ENCODE measurements at regions not wholly inside any gene's neighbourhood (a gene's known extent, or its start where the extent isn't known, plus 50 kb on each side); places are given as distances from the start of the nearest gene placed in this dataset.

DNA sequence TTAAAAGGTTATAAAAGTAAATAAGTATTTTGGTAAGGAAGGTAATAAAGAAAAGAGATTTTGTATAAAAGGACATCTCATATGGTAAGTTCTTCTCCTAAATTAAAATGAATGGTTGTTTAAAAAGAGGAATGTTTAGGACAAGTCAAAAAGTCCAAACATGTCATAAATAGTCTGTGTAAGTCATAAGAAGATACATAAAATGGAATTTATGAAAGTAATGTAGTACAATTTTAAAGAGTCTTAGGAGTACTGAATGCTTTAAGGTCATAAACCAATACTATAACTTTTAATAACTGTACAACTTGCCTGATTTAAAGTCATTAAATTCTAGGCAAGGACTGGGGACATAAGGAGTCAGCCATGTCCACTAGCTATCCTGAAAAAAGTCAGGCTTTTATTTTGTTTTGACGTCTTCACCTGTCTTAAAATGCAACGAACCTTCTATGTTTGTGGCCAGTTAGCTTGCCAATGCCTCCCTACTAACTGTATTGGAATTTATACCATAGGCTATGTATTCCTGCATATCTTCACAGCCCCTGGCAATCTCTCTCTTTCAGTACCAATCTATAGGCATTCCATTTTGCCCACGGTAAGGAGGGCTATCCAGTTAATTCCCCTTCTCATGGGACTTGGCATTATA lies 312.3 kb upstream of the LRRTM4 start:
- no peak for DNase-seq (ENCODE audit: low spot score)
- POLR2A ChIA-PET (ENCODE audit: low non-redundant PET) = no interaction called here
- TF ChIP-seq, protein P1, sequence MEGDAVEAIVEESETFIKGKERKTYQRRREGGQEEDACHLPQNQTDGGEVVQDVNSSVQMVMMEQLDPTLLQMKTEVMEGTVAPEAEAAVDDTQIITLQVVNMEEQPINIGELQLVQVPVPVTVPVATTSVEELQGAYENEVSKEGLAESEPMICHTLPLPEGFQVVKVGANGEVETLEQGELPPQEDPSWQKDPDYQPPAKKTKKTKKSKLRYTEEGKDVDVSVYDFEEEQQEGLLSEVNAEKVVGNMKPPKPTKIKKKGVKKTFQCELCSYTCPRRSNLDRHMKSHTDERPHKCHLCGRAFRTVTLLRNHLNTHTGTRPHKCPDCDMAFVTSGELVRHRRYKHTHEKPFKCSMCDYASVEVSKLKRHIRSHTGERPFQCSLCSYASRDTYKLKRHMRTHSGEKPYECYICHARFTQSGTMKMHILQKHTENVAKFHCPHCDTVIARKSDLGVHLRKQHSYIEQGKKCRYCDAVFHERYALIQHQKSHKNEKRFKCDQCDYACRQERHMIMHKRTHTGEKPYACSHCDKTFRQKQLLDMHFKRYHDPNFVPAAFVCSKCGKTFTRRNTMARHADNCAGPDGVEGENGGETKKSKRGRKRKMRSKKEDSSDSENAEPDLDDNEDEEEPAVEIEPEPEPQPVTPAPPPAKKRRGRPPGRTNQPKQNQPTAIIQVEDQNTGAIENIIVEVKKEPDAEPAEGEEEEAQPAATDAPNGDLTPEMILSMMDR (conservative IDR thresholded peaks at IDR 0.05; ENCODE audit: low read depth, low read length) = no peak
- TF ChIP-seq EZH2 (IDR thresholded peaks at IDR 0.05; ENCODE audit: borderline replicate concordance, low read depth, low read length, poor library complexity, severe bottlenecking) = no peak
- H3K27ac ChIP-seq (ENCODE audit: low read depth, low read length, poor library complexity, severe bottlenecking) = no peak overlapping the region
- peaks cover 32% of the 10 kb centered on the region for H3K9me3 ChIP-seq (ENCODE audit: low read depth, low read length, poor library complexity, severe bottlenecking)
- H3K4me1 ChIP-seq (ENCODE audit: insufficient read depth, low read length, poor library complexity, severe bottlenecking) = no peaks in the 10 kb centered on the region
- no peak overlapping the region for H3K4me3 ChIP-seq (ENCODE audit: low read depth, low read length, poor library complexity, severe bottlenecking)
- no TSS peak for BruUV-seq (replicated peaks)
- intact Hi-C loops (cut with micrococcal nuclease; ENCODE audit: unreplicated experiment) = no loop called here
- H3K36me3 ChIP-seq (ENCODE audit: insufficient read depth, low read length, poor library complexity, severe bottlenecking) = no peaks in the 10 kb centered on the region
- CTCF ChIA-PET = no interaction called here
- H3K27me3 ChIP-seq (replicated peaks; ENCODE audit: insufficient read depth, low read depth, low read length, poor library complexity) = no peaks in the 10 kb centered on the region

DNA sequence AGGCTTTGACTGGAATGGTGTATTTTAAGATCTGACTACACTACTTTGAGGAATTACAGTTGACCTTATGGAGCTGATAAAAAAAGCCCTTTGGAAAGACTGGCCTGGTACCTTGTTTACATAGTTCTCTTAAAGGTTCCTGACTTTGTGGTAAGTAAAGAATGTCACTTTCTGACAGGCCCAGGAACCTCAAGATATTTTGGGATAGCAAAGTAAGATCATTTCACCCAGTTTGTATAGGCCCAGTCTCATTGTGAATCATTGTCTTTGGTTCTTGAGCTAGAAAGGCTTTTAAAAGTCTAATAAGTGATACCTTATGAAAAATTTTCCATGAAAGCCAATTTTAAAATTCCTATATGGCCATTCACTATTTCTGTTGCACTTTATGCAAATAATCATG lies 316.3 kb upstream of the LRRTM4 start:
- H3K27ac ChIP-seq (ENCODE audit: low read depth, low read length, poor library complexity, severe bottlenecking) = no peak overlapping the region
- H3K36me3 ChIP-seq (ENCODE audit: insufficient read depth, low read length, poor library complexity, severe bottlenecking) = no peaks in the 10 kb centered on the region
- BruUV-seq (replicated peaks) = no TSS peak
- CTCF ChIA-PET = no interaction called here
- intact Hi-C loops (cut with micrococcal nuclease; ENCODE audit: unreplicated experiment) = no loop called here
- no peaks in the 10 kb centered on the region for H3K4me1 ChIP-seq (ENCODE audit: insufficient read depth, low read length, poor library complexity, severe bottlenecking)
- H3K27me3 ChIP-seq (replicated peaks; ENCODE audit: insufficient read depth, low read depth, low read length, poor library complexity) = no peaks in the 10 kb centered on the region
- H3K4me3 ChIP-seq (ENCODE audit: low read depth, low read length, poor library complexity, severe bottlenecking) = no peak overlapping the region
- POLR2A ChIA-PET (ENCODE audit: low non-redundant PET) = no interaction called here
- DNase-seq (ENCODE audit: low spot score) = no peak
- TF ChIP-seq EZH2 (IDR thresholded peaks at IDR 0.05; ENCODE audit: borderline replicate concordance, low read depth, low read length, poor library complexity, severe bottlenecking) = no peak
- TF ChIP-seq, protein P1 (conservative IDR thresholded peaks at IDR 0.05; ENCODE audit: low read depth, low read length) = no peak
- peaks cover 27% of the 10 kb centered on the region for H3K9me3 ChIP-seq (ENCODE audit: low read depth, low read length, poor library complexity, severe bottlenecking)

- no TSS peak for BruUV-seq (replicated peaks)
- Histone ChIP-seq H3K4me3 (ENCODE audit: low read depth, low read length, poor library complexity, severe bottlenecking) (no peak overlapping the region), H3K27ac (ENCODE audit: low read depth, low read length, poor library complexity, severe bottlenecking) (no peak overlapping the region), H3K9me3 (ENCODE audit: low read depth, low read length, poor library complexity, severe bottlenecking) (peaks cover 21% of the 10 kb centered on the region), H3K27me3 (replicated peaks; ENCODE audit: insufficient read depth, low read depth, low read length, poor library complexity) (no peaks in the 10 kb centered on the region), H3K36me3 (ENCODE audit: insufficient read depth, low read length, poor library complexity, severe bottlenecking) (no peaks in the 10 kb centered on the region), H3K4me1 (ENCODE audit: insufficient read depth, low read length, poor library complexity, severe bottlenecking) (no peaks in the 10 kb centered on the region)
- no peak for DNase-seq (ENCODE audit: low spot score)
- ChIA-PET CTCF (no interaction called here), POLR2A (ENCODE audit: low non-redundant PET) (no interaction called here)
- TF ChIP-seq, protein P1 (conservative IDR thresholded peaks at IDR 0.05; ENCODE audit: low read depth, low read length) = no peak
- no peak for TF ChIP-seq EZH2 (IDR thresholded peaks at IDR 0.05; ENCODE audit: borderline replicate concordance, low read depth, low read length, poor library complexity, severe bottlenecking)
- intact Hi-C loops (cut with micrococcal nuclease; ENCODE audit: unreplicated experiment) = no loop called here
These were observed 316.9 kb upstream of the LRRTM4 start for GRCh38 chr2:77839102-77839501.

Data from A673 (cell line).